B cell (primary cell): ENCODE measurements at regions not wholly inside any gene's neighbourhood (a gene's known extent, or its start where the extent isn't known, plus 50 kb on each side); places are given as distances from the start of the nearest gene placed in this dataset.

Experiments used
- EZH2 ChIP-seq: IDR thresholded peaks from 2 replicates; pipeline ENCODE4 v1.6.1; 2012; ENCODE audit warnings: borderline replicate concordance, low read depth, mild to moderate bottlenecking, moderate library complexity, low read length; ENCODE audit not compliant: insufficient read depth, poor library complexity, severe bottlenecking
- TF ChIP-seq, protein P1 (sequence below): fragments of 200-600 bp; IDR thresholded peaks from one replicate; pipeline ENCODE4 v1.8.0; 2022; ENCODE audit warnings: antibody characterized with exemption, mild to moderate bottlenecking

DNA sequence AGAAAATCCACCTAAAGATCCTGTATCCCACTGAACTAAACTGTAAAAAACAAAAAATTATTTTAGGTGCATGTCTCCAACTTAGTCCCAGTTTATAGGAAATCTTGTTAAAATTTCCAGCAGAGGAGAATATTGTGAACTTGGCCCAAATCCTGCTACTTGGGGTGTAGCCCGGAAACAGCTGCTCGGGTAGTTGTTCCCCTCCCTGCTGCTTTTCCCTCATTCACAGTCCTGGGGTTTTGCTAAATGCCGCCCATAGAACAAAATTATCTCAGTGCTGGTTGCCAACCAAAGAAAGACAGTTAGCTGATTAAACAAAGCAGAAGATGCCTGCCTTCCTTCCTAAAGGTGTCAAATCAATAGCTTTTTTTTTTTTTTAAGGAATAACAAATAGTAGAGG lies 330.5 kb upstream of the KLF12 start:
- TF ChIP-seq, protein P1, sequence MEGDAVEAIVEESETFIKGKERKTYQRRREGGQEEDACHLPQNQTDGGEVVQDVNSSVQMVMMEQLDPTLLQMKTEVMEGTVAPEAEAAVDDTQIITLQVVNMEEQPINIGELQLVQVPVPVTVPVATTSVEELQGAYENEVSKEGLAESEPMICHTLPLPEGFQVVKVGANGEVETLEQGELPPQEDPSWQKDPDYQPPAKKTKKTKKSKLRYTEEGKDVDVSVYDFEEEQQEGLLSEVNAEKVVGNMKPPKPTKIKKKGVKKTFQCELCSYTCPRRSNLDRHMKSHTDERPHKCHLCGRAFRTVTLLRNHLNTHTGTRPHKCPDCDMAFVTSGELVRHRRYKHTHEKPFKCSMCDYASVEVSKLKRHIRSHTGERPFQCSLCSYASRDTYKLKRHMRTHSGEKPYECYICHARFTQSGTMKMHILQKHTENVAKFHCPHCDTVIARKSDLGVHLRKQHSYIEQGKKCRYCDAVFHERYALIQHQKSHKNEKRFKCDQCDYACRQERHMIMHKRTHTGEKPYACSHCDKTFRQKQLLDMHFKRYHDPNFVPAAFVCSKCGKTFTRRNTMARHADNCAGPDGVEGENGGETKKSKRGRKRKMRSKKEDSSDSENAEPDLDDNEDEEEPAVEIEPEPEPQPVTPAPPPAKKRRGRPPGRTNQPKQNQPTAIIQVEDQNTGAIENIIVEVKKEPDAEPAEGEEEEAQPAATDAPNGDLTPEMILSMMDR, result no peak
- no peak for TF ChIP-seq EZH2
